HG03432 (cell line): ENCODE measurements at regions not wholly inside any gene's neighbourhood (a gene's known extent, or its start where the extent isn't known, plus 50 kb on each side); places are given as distances from the start of the nearest gene placed in this dataset.

Experiments
- ATAC-seq: cut with Tn5 transposase; IDR thresholded peaks from one replicate; pipeline ENCODE4 v1.9.1; 2021; ENCODE audit warnings: mild to moderate bottlenecking, moderate library complexity; ENCODE audit not compliant: unreplicated experiment

- ATAC-seq: no peak
These were observed 436.1 kb upstream of the MMADHC start for GRCh38 chr2:150023663-150024062.

GRCh38 chr2:150023044-150023443 is 435.5 kb upstream of the MMADHC start:
- ATAC-seq: no peak

- peak; percentile 64 for ATAC-seq
These were observed 433.5 kb upstream of the MMADHC start for GRCh38 chr2:150020937-150021673.

GRCh38 chr2:150020221-150020620 is 432.6 kb upstream of the MMADHC start:
- ATAC-seq: no peak

GRCh38 chr2:150019063-150019462 is 431.5 kb upstream of the MMADHC start:
- no peak for ATAC-seq

- ATAC-seq: no peak
These were observed 425.4 kb upstream of the MMADHC start for GRCh38 chr2:150012986-150013385.

- no peak for ATAC-seq
These were observed 423.7 kb upstream of the MMADHC start for GRCh38 chr2:150011161-150011730.

- ATAC-seq: no peak
These were observed 421.3 kb upstream of the MMADHC start for GRCh38 chr2:150008901-150009300.

GRCh38 chr2:150007815-150008430 is 420.3 kb upstream of the MMADHC start:
- ATAC-seq: peak; percentile 54

- ATAC-seq: no peak
These were observed 419.0 kb upstream of the MMADHC start for GRCh38 chr2:150006591-150006990.

- ATAC-seq: no peak
These were observed 416.0 kb upstream of the MMADHC start for GRCh38 chr2:150003544-150003943.

GRCh38 chr2:150001788-150002187 is 414.2 kb upstream of the MMADHC start:
- no peak for ATAC-seq

GRCh38 chr2:149996901-149997300 is 409.3 kb upstream of the MMADHC start:
- no peak for ATAC-seq

- ATAC-seq: no peak
These were observed 406.6 kb upstream of the MMADHC start for GRCh38 chr2:149994057-149994728.

GRCh38 chr2:149993316-149993715 is 405.7 kb upstream of the MMADHC start:
- no peak for ATAC-seq

GRCh38 chr2:149991576-149991975 is 404.0 kb upstream of the MMADHC start:
- no peak for ATAC-seq

- no peak for ATAC-seq
These were observed 403.4 kb upstream of the MMADHC start for GRCh38 chr2:149990965-149991364.

- no peak for ATAC-seq
These were observed 402.0 kb upstream of the MMADHC start for GRCh38 chr2:149989447-149990063.

GRCh38 chr2:149988361-149988760 is 400.8 kb upstream of the MMADHC start:
- ATAC-seq: no peak

- no peak for ATAC-seq
These were observed 399.3 kb upstream of the MMADHC start for GRCh38 chr2:149986861-149987260.

- ATAC-seq: no peak
These were observed 396.7 kb upstream of the MMADHC start for GRCh38 chr2:149984311-149984710.
